HEK293 (cell line): ENCODE measurements at regions not wholly inside any gene's neighbourhood (a gene's known extent, or its start where the extent isn't known, plus 50 kb on each side); places are given as distances from the start of the nearest gene placed in this dataset.

Source experiments
- CTCF ChIA-PET: fragments of 350-600 bp; formaldehyde crosslinking; extraction: SDS; loops from one replicate; lab custom pipeline; 2021; ENCODE audit warnings: antibody characterized with exemption; lab: Yijun Ruan, JAX
- POLR2A ChIA-PET: fragments of 300-600 bp; formaldehyde crosslinking; extraction: SDS; loops from one replicate; lab custom pipeline; 2020; ENCODE audit warnings: antibody characterized with exemption, inconsistent platforms; lab: Yijun Ruan, JAX
- H3K27ac ChIP-seq: fragments of 200-500 bp; sonication (Bioruptor generic); 2 replicates; pipeline ENCODE4 v1.5.1; 2014; ENCODE audit warnings: low read depth, low read length, control low read depth, inconsistent platforms; ENCODE audit errors: extremely low read depth
- H3K36me3 ChIP-seq, 2 experiments: fragments of 200-500 bp in 1 of 2; sonication (Bioruptor generic) in 1 of 2; 1 replicate in 1 of 2; 2 replicates in 1 of 2; pipeline ENCODE4 v1.5.1; 2014 to 2017; ENCODE audit warnings: inconsistent platforms in 2 of 2, low read length in 2 of 2; ENCODE audit not compliant: control insufficient read depth in 2 of 2, insufficient read depth in 1 of 2
- H3K4me1 ChIP-seq: fragments of 200-500 bp; sonication (Bioruptor generic); 2 replicates; pipeline ENCODE4 v1.5.1; 2014; ENCODE audit warnings: mild to moderate bottlenecking, low read length, inconsistent platforms; ENCODE audit not compliant: control insufficient read depth, insufficient read depth
- H3K4me3 ChIP-seq: 2 replicates; pipeline ENCODE4 v1.5.1; 2011; ENCODE audit warnings: low read depth, mild to moderate bottlenecking, control low read depth, low read length, moderate library complexity
- H3K9me3 ChIP-seq: fragments of 200-500 bp; sonication (Bioruptor generic); 2 replicates; pipeline ENCODE4 v1.5.1; 2014; ENCODE audit warnings: low read depth, low read length, inconsistent platforms; ENCODE audit not compliant: control insufficient read depth, insufficient read depth
- CTCF ChIP-seq: fragments of 450-650 bp; formaldehyde crosslinking; IDR thresholded peaks from 2 replicates; pipeline ENCODE4 v1.5.1; 2016; ENCODE audit warnings: missing biosample characterization, missing genetic modification characterization
- FEZF1 ChIP-seq: fragments of 450-650 bp; formaldehyde crosslinking; IDR thresholded peaks from 2 replicates; pipeline ENCODE4 v1.5.1; 2016; ENCODE audit warnings: missing biosample characterization, missing genetic modification characterization
- GLI4 ChIP-seq: fragments of 450-650 bp; formaldehyde crosslinking; IDR thresholded peaks from 2 replicates; pipeline ENCODE4 v1.5.1; 2016; ENCODE audit warnings: missing biosample characterization, missing genetic modification characterization
- SALL2 ChIP-seq: fragments of 450-650 bp; formaldehyde crosslinking; IDR thresholded peaks from 2 replicates; pipeline ENCODE4 v1.5.0; 2017; ENCODE audit warnings: missing biosample characterization, mild to moderate bottlenecking, missing genetic modification characterization, borderline replicate concordance
- SP7 ChIP-seq: fragments of 450-650 bp; formaldehyde crosslinking; IDR thresholded peaks from 2 replicates; pipeline ENCODE4 v1.5.1; 2016; ENCODE audit warnings: missing biosample characterization, missing genetic modification characterization
- TCF7L2 ChIP-seq: IDR thresholded peaks from 2 replicates; pipeline ENCODE4 v1.6.1; 2011; ENCODE audit warnings: low read depth, mild to moderate bottlenecking, inconsistent platforms, low read length, moderate library complexity, borderline replicate concordance
- ZBTB1 ChIP-seq: fragments of 450-650 bp; formaldehyde crosslinking; IDR thresholded peaks from 2 replicates; pipeline ENCODE4 v1.5.1; 2016; ENCODE audit warnings: missing biosample characterization, missing genetic modification characterization
- ZBTB11 ChIP-seq: fragments of 450-650 bp; formaldehyde crosslinking; conservative IDR thresholded peaks from 2 replicates; pipeline ENCODE4 v1.5.1; 2016; ENCODE audit warnings: low read depth, missing biosample characterization, missing genetic modification characterization
- ZBTB20 ChIP-seq: fragments of 450-650 bp; formaldehyde crosslinking; IDR thresholded peaks from 2 replicates; pipeline ENCODE4 v1.5.1; 2016; ENCODE audit warnings: missing biosample characterization, missing genetic modification characterization
- ZBTB26 ChIP-seq: fragments of 450-650 bp; formaldehyde crosslinking; optimal IDR thresholded peaks from 2 replicates; pipeline ENCODE3; 2016; ENCODE audit warnings: missing biosample characterization, mild to moderate bottlenecking, missing genetic modification characterization
- ZEB2 ChIP-seq: fragments of 450-650 bp; formaldehyde crosslinking; IDR thresholded peaks from 2 replicates; pipeline ENCODE4 v1.5.1; 2016; ENCODE audit warnings: missing biosample characterization, missing genetic modification characterization
- ZIC2 ChIP-seq: fragments of 450-650 bp; formaldehyde crosslinking; IDR thresholded peaks from 2 replicates; pipeline ENCODE4 v1.5.1; 2016; ENCODE audit warnings: missing biosample characterization, missing genetic modification characterization
- ZNF146 ChIP-seq: fragments of 450-650 bp; formaldehyde crosslinking; IDR thresholded peaks from 2 replicates; pipeline ENCODE4 v1.5.1; 2016; ENCODE audit warnings: missing biosample characterization, missing genetic modification characterization
- ZNF221 ChIP-seq: fragments of 450-650 bp; formaldehyde crosslinking; IDR thresholded peaks from 2 replicates; pipeline ENCODE4 v1.5.1; 2017; ENCODE audit warnings: missing biosample characterization, missing genetic modification characterization, borderline replicate concordance
- ZNF26 ChIP-seq: fragments of 450-650 bp; formaldehyde crosslinking; IDR thresholded peaks from 2 replicates; pipeline ENCODE4 v1.5.1; 2016; ENCODE audit warnings: missing biosample characterization, missing genetic modification characterization
- ZNF354C ChIP-seq: fragments of 450-650 bp; formaldehyde crosslinking; IDR thresholded peaks from 2 replicates; pipeline ENCODE4 v1.5.1; 2016; ENCODE audit warnings: missing biosample characterization, missing genetic modification characterization, low read depth, borderline replicate concordance
- ZNF362 ChIP-seq: fragments of 450-650 bp; formaldehyde crosslinking; IDR thresholded peaks from 2 replicates; pipeline ENCODE4 v1.5.1; 2016; ENCODE audit warnings: missing biosample characterization, missing genetic modification characterization
- ZNF366 ChIP-seq: fragments of 450-650 bp; formaldehyde crosslinking; conservative IDR thresholded peaks from 2 replicates; pipeline ENCODE4 v1.5.1; 2016; ENCODE audit warnings: missing biosample characterization, missing genetic modification characterization
- ZNF391 ChIP-seq: fragments of 450-650 bp; formaldehyde crosslinking; IDR thresholded peaks from 2 replicates; pipeline ENCODE4 v1.5.1; 2016; ENCODE audit warnings: low read depth, missing biosample characterization, missing genetic modification characterization, borderline replicate concordance
- ZNF398 ChIP-seq: fragments of 450-650 bp; formaldehyde crosslinking; IDR thresholded peaks from 2 replicates; pipeline ENCODE4 v1.5.1; 2017; ENCODE audit warnings: missing biosample characterization, missing genetic modification characterization
- ZNF513 ChIP-seq: fragments of 450-650 bp; IDR thresholded peaks from 2 replicates; pipeline ENCODE4 v1.5.1; 2018; ENCODE audit warnings: missing biosample characterization, missing genetic modification characterization
- ZNF791 ChIP-seq: fragments of 450-650 bp; formaldehyde crosslinking; IDR thresholded peaks from 2 replicates; pipeline ENCODE4 v1.5.1; 2016; ENCODE audit warnings: missing biosample characterization, missing genetic modification characterization

- TF ChIP-seq ZNF366: no peak; the same call in 1 of the 2 replicates
- no peak for TF ChIP-seq ZBTB20
- TF ChIP-seq ZBTB26 (tag by site-specific recombination): no peak
- TF ChIP-seq SP7 (tag by site-specific recombination): no peak
- no peak for TF ChIP-seq ZEB2
Measured at GRCh38 chr7:124655990-124656389, 109.6 kb downstream of the GPR37 start (continued).

- ChIA-PET POLR2A (no interaction called here), CTCF (no interaction called here)
- Histone ChIP-seq H3K27ac (no peak overlapping the region), H3K4me1 (0 out of 2 replicates have a peak, but pooled peaks cover 3% of the 10 kb centered on the region), H3K4me3 (no peak overlapping the region), H3K9me3 (no peaks in the 10 kb centered on the region), H3K36me3 (no peaks in the 10 kb centered on the region)
- TF ChIP-seq ZNF362 (tag by site-specific recombination) (no peak), ZNF791 (tag by site-specific recombination) (no peak), ZBTB1 (tag by site-specific recombination) (no peak), ZNF354C (tag by site-specific recombination) (no peak), ZNF26 (tag by site-specific recombination) (no peak), ZIC2 (tag by site-specific recombination) (no peak), ZNF513 (tag by site-specific recombination) (no peak), TCF7L2 (no peak), ZNF146 (tag by site-specific recombination) (no peak), GLI4 (tag by site-specific recombination) (no peak), SALL2 (tag by site-specific recombination) (no peak), CTCF (tag by site-specific recombination) (no peak), ZNF391 (tag by site-specific recombination) (no peak), ZBTB11 (tag by site-specific recombination) (no peak), ZNF398 (tag by site-specific recombination) (no peak), FEZF1 (no peak), ZNF221 (tag by site-specific recombination) (no peak)
Measured at GRCh38 chr7:124652237-124652636, 113.4 kb downstream of the GPR37 start.
